ENCODE measurements at regions not wholly inside any gene's neighbourhood (a gene's known extent, or its start where the extent isn't known, plus 50 kb on each side); places are given as distances from the start of the nearest gene placed in this dataset.

- H3K4me3 ChIP-seq (ENCODE audit: low read length), result no peak overlapping the region
- no peaks in the 10 kb centered on the region for H4K20me1 ChIP-seq (ENCODE audit: control insufficient read depth, insufficient read depth, low read depth, low read length)
- no peaks in the 10 kb centered on the region for H3K27me3 ChIP-seq (ENCODE audit: control insufficient read depth, low read length)
- H3K9me2 ChIP-seq (replicated peaks; ENCODE audit: control insufficient read depth, low read length), result no peaks in the 10 kb centered on the region
- H3K27ac ChIP-seq (ENCODE audit: low read depth, low read length), result no peak overlapping the region
- H3K4me1 ChIP-seq (ENCODE audit: control insufficient read depth, low read length), result no peaks in the 10 kb centered on the region
- no peak overlapping the region for H3K4me2 ChIP-seq (ENCODE audit: low read length)
- H3F3A ChIP-seq (ENCODE audit: control insufficient read depth, insufficient read depth), result no peaks in the 10 kb centered on the region
- TF ChIP-seq, protein P1, sequence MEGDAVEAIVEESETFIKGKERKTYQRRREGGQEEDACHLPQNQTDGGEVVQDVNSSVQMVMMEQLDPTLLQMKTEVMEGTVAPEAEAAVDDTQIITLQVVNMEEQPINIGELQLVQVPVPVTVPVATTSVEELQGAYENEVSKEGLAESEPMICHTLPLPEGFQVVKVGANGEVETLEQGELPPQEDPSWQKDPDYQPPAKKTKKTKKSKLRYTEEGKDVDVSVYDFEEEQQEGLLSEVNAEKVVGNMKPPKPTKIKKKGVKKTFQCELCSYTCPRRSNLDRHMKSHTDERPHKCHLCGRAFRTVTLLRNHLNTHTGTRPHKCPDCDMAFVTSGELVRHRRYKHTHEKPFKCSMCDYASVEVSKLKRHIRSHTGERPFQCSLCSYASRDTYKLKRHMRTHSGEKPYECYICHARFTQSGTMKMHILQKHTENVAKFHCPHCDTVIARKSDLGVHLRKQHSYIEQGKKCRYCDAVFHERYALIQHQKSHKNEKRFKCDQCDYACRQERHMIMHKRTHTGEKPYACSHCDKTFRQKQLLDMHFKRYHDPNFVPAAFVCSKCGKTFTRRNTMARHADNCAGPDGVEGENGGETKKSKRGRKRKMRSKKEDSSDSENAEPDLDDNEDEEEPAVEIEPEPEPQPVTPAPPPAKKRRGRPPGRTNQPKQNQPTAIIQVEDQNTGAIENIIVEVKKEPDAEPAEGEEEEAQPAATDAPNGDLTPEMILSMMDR (IDR thresholded peaks at IDR 0.05; ENCODE audit: low read depth, low read length, poor library complexity, severe bottlenecking), result no peak
- TF ChIP-seq EZH2phosphoT487 (IDR thresholded peaks at IDR 0.05; ENCODE audit: borderline replicate concordance, low read length), result no peak
- no peaks in the 10 kb centered on the region for H3K79me2 ChIP-seq (ENCODE audit: control insufficient read depth, low read length)
- H3K9me3 ChIP-seq (ENCODE audit: control insufficient read depth, insufficient read depth, low read length), result no peaks in the 10 kb centered on the region
- H3K36me3 ChIP-seq (ENCODE audit: control insufficient read depth, low read length), result no peaks in the 10 kb centered on the region
Observed at GRCh38 chr16:55007504-55007903, 76.8 kb downstream of the IRX5 start.

- Histone ChIP-seq H3F3A (ENCODE audit: control insufficient read depth, insufficient read depth) (no peaks in the 10 kb centered on the region), H3K4me1 (ENCODE audit: control insufficient read depth, low read length) (no peaks in the 10 kb centered on the region)
- no peak for TF ChIP-seq EZH2phosphoT487 (IDR thresholded peaks at IDR 0.05; ENCODE audit: borderline replicate concordance, low read length)
- TF ChIP-seq, protein P1 (IDR thresholded peaks at IDR 0.05; ENCODE audit: low read depth, low read length, poor library complexity, severe bottlenecking), result no peak
Observed at GRCh38 chr16:55008836-55009510, 78.3 kb downstream of the IRX5 start.

DNA sequence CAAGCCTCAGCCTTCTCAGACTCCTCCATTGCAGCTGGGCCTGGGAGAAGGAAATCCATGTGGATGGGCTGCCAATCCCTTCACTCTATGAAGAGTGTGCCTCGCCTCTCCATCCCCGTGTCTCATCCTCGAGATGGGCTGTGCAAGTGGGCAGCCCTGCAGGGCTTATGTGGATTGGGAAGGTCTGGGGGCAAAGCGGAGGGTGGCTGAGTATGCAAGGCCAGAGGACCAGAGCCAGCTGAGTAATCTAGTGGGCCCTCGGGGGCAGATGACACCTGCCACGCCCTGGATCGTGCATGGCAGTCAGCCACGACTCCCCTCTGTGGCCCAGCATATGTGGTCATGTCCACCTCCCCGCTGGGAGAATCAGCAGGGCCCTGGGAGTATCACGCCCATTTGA is 78.9 kb downstream of the IRX5 start:
- Histone ChIP-seq H3K9me3 (ENCODE audit: control insufficient read depth, insufficient read depth, low read length) (no peaks in the 10 kb centered on the region), H4K20me1 (ENCODE audit: control insufficient read depth, insufficient read depth, low read depth, low read length) (no peaks in the 10 kb centered on the region), H3F3A (ENCODE audit: control insufficient read depth, insufficient read depth) (no peaks in the 10 kb centered on the region), H3K27me3 (ENCODE audit: control insufficient read depth, low read length) (no peaks in the 10 kb centered on the region), H3K9me2 (replicated peaks; ENCODE audit: control insufficient read depth, low read length) (no peaks in the 10 kb centered on the region), H3K4me3 (ENCODE audit: low read length) (no peak overlapping the region), H3K4me1 (ENCODE audit: control insufficient read depth, low read length) (no peaks in the 10 kb centered on the region), H3K4me2 (ENCODE audit: low read length) (no peak overlapping the region), H3K36me3 (ENCODE audit: control insufficient read depth, low read length) (no peaks in the 10 kb centered on the region), H3K79me2 (ENCODE audit: control insufficient read depth, low read length) (no peaks in the 10 kb centered on the region), H3K27ac (ENCODE audit: low read depth, low read length) (no peak overlapping the region)
- TF ChIP-seq, protein P1 (IDR thresholded peaks at IDR 0.05; ENCODE audit: low read depth, low read length, poor library complexity, severe bottlenecking), result no peak
- no peak for TF ChIP-seq EZH2phosphoT487 (IDR thresholded peaks at IDR 0.05; ENCODE audit: borderline replicate concordance, low read length)

More at GRCh38 chr16:55008836-55009510, 78.3 kb downstream of the IRX5 start:
- Histone ChIP-seq H3K9me3 (ENCODE audit: control insufficient read depth, insufficient read depth, low read length) (no peaks in the 10 kb centered on the region), H3K36me3 (ENCODE audit: control insufficient read depth, low read length) (no peaks in the 10 kb centered on the region), H3K27me3 (ENCODE audit: control insufficient read depth, low read length) (no peaks in the 10 kb centered on the region), H3K4me3 (ENCODE audit: low read length) (no peak overlapping the region), H3K9me2 (replicated peaks; ENCODE audit: control insufficient read depth, low read length) (no peaks in the 10 kb centered on the region), H3K4me2 (ENCODE audit: low read length) (no peak overlapping the region), H3K27ac (ENCODE audit: low read depth, low read length) (no peak overlapping the region), H4K20me1 (ENCODE audit: control insufficient read depth, insufficient read depth, low read depth, low read length) (no peaks in the 10 kb centered on the region), H3K79me2 (ENCODE audit: control insufficient read depth, low read length) (no peaks in the 10 kb centered on the region)

Measured in DOHH2 (cell line).